ENCODE measurements at regions not wholly inside any gene's neighbourhood (a gene's known extent, or its start where the extent isn't known, plus 50 kb on each side); places are given as distances from the start of the nearest gene placed in this dataset.

DNA sequence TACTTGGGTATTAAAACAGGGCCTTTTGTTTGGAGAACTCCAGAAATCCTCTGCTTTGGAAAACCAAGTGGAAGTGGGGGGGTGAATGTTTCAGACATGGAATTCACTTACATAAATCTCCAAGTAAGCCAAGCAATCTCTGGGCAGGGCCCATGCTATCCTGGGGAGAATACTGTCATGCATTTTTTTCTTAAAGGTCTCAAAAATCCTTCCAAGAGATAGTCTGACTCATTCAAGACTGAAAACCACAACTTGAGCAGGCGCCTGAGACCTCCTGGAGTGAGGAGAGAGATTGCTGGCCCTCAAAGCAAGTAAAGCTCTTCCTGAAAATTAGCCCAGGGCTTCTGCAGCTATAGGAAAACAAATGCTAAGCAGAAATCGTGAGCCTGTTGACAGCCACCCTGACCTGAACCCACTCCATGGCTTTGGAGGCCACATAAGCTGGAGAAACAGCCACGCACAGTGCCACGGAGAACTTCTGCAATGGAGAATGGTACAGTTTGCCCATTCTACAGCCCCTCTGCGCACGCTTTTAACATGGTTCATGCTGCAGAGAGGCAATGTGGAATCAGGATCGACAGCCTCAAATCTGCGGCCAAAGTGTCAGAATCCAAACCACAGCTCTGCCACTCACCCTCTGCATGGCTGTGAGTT lies 203.1 kb upstream of the AUTS2 start:
- TF ChIP-seq CTCF (IDR thresholded peaks at IDR 0.05) (no peak), POLR2A (IDR thresholded peaks at IDR 0.05) (no peak)
